H1 (cell line): ENCODE measurements at regions not wholly inside any gene's neighbourhood (a gene's known extent, or its start where the extent isn't known, plus 50 kb on each side); places are given as distances from the start of the nearest gene placed in this dataset.

ENCODE experiments used
- CTCF ChIA-PET: fragments of 300-600 bp; sonication (Branson Sonifier 250); formaldehyde crosslinking; loops from one replicate; lab custom pipeline; 2021; ENCODE audit not compliant: partially characterized antibody; lab: Charles Lee
- POLR2A ChIA-PET: fragments of 300-600 bp; sonication (Branson Sonifier 250); formaldehyde crosslinking; loops from one replicate; lab custom pipeline; 2021; ENCODE audit warnings: inconsistent platforms; ENCODE audit not compliant: partially characterized antibody; lab: Charles Lee
- DNase-seq, 2 experiments: peaks; one replicate each; pipeline versions ENCODE4 v3.0.0 to v3.0.0-alpha.2; 2010 to 2022; ENCODE audit warnings: low spot score in 2 of 2, low read depth in 1 of 2, mixed read lengths in 1 of 2
- FAIRE-seq: peaks from 2 replicates; lab custom pipeline; 2011; peaks lifted over from hg19 to GRCh38; lab: Jason Lieb, UNC
- H2AFZ ChIP-seq: 2 replicates; pipeline ENCODE4 v1.8.1; 2012; ENCODE audit warnings: low read length, inconsistent platforms
- H2AK5ac ChIP-seq: 2 replicates; pipeline ENCODE4 v1.6.1; 2013; ENCODE audit warnings: low read depth, low read length
- H2BK120ac ChIP-seq: replicated peaks from 2 replicates; pipeline ENCODE3; 2013; ENCODE audit warnings: low read depth, low read length, inconsistent platforms
- H2BK12ac ChIP-seq: 2 replicates; pipeline ENCODE4 v1.6.1; 2013; ENCODE audit warnings: low read depth, low read length
- H2BK15ac ChIP-seq: 2 replicates; pipeline ENCODE4 v1.6.1; 2013; ENCODE audit warnings: low read length
- H2BK20ac ChIP-seq: 2 replicates; pipeline ENCODE4 v1.6.1; 2013; ENCODE audit warnings: low read length
- H2BK5ac ChIP-seq: 2 replicates; pipeline ENCODE4 v1.6.1; 2013; ENCODE audit warnings: low read depth, low read length
- H3K14ac ChIP-seq: 2 replicates; pipeline ENCODE4 v1.6.1; 2013; ENCODE audit warnings: inconsistent platforms; ENCODE audit not compliant: insufficient read length
- H3K18ac ChIP-seq: 2 replicates; pipeline ENCODE4 v1.6.1; 2013; ENCODE audit warnings: low read length; ENCODE audit errors: extremely low read depth
- H3K23ac ChIP-seq: 2 replicates; pipeline ENCODE4 v1.6.1; 2013; ENCODE audit warnings: inconsistent platforms; ENCODE audit not compliant: insufficient read length
- H3K23me2 ChIP-seq: 2 replicates; pipeline ENCODE4 v1.6.1; 2013; ENCODE audit warnings: low read depth, low read length
- H3K27ac ChIP-seq: 2 replicates; pipeline ENCODE4 v1.6.1; 2011; ENCODE audit warnings: low read depth, low read length, inconsistent platforms
- H3K27me3 ChIP-seq, 4 experiments: replicated peaks in 1 of 4; 1 replicate in 1 of 4; 2 replicates in 3 of 4; pipeline versions ENCODE4 v1.6.1 to v1.8.1; 2011 to 2013; ENCODE audit warnings: low read length in 3 of 4, mild to moderate bottlenecking in 3 of 4, inconsistent platforms in 2 of 4, mixed read lengths in 2 of 4, moderate library complexity in 1 of 4; ENCODE audit not compliant: control insufficient read depth in 3 of 4, insufficient read depth in 3 of 4; ENCODE audit errors: extremely low read depth in 1 of 4
- H3K36me3 ChIP-seq, 4 experiments: 2 replicates each; pipeline versions ENCODE4 v1.6.1 to v1.8.1; 2011 to 2013; ENCODE audit warnings: mild to moderate bottlenecking in 4 of 4, low read length in 3 of 4, moderate library complexity in 2 of 4, control low read depth in 1 of 4, inconsistent platforms in 1 of 4; ENCODE audit not compliant: insufficient read depth in 4 of 4, control insufficient read depth in 2 of 4
- H3K4ac ChIP-seq: replicated peaks from 2 replicates; pipeline ENCODE3; 2013; ENCODE audit warnings: low read length, low read depth, mixed read lengths, inconsistent platforms; ENCODE audit not compliant: insufficient read length
- H3K4me1 ChIP-seq, 4 experiments: replicated peaks in 1 of 4; 1 replicate in 1 of 4; 2 replicates in 3 of 4; pipeline versions ENCODE4 v1.6.1 to v1.8.1; 2011 to 2013; ENCODE audit warnings: low read length in 3 of 4, inconsistent platforms in 2 of 4, mixed read lengths in 1 of 4; ENCODE audit not compliant: insufficient read depth in 4 of 4, control insufficient read depth in 3 of 4
- H3K4me2 ChIP-seq, 2 experiments: 2 replicates each; pipeline versions ENCODE4 v1.6.1 to v1.8.1; 2011 to 2013; ENCODE audit warnings: low read depth in 2 of 2, low read length in 2 of 2, control low read depth in 1 of 2, inconsistent platforms in 1 of 2, mild to moderate bottlenecking in 1 of 2; ENCODE audit not compliant: insufficient read depth in 1 of 2
- H3K4me3 ChIP-seq, 4 experiments: fragments of 200-600, 300-600 bp in 1 of 4; sonication (generic), shearing (Covaris generic), sonication (Bioruptor Twin) in 1 of 4; 2 replicates each; pipeline versions ENCODE4 v1.5.1 to v1.8.1; 2011 to 2016; ENCODE audit warnings: low read length in 4 of 4, low read depth in 3 of 4, control low read depth in 2 of 4, inconsistent platforms in 2 of 4, mild to moderate bottlenecking in 2 of 4, mixed read lengths in 1 of 4, moderate library complexity in 1 of 4; ENCODE audit not compliant: insufficient read depth in 2 of 4; ENCODE audit errors: extremely low read depth in 1 of 4
- H3K56ac ChIP-seq: replicated peaks from 2 replicates; pipeline ENCODE3; 2013; ENCODE audit warnings: low read depth, mild to moderate bottlenecking, mixed read lengths, low read length, inconsistent platforms; ENCODE audit not compliant: insufficient read length
- H3K79me1 ChIP-seq: 2 replicates; pipeline ENCODE4 v1.6.1; 2013; ENCODE audit warnings: low read depth, low read length, control low read depth
- H3K79me2 ChIP-seq, 2 experiments: 2 replicates each; pipeline versions ENCODE4 v1.6.1 to v1.8.1; 2012 to 2013; ENCODE audit warnings: low read length in 2 of 2, mild to moderate bottlenecking in 2 of 2, inconsistent platforms in 1 of 2; ENCODE audit not compliant: insufficient read depth in 2 of 2, control insufficient read depth in 1 of 2
- H3K9ac ChIP-seq, 4 experiments: replicated peaks in 1 of 4; 1 replicate in 1 of 4; 2 replicates in 3 of 4; pipeline versions ENCODE4 v1.6.1 to v1.8.1; 2011 to 2013; ENCODE audit warnings: low read depth in 3 of 4, low read length in 3 of 4, control low read depth in 2 of 4, mild to moderate bottlenecking in 2 of 4, moderate library complexity in 2 of 4, inconsistent platforms in 1 of 4; ENCODE audit errors: extremely low read depth in 1 of 4
- H3K9me3 ChIP-seq, 2 experiments: 2 replicates each; pipeline versions ENCODE4 v1.6.1 to v1.8.1; 2012 to 2013; ENCODE audit warnings: mild to moderate bottlenecking in 2 of 2, moderate library complexity in 2 of 2, control low read depth in 1 of 2, inconsistent platforms in 1 of 2, low read depth in 1 of 2, low read length in 1 of 2, mixed read lengths in 1 of 2; ENCODE audit not compliant: insufficient read depth in 2 of 2
- H4K20me1 ChIP-seq, 2 experiments: replicated peaks in 1 of 2; 2 replicates each; pipeline versions ENCODE3 to v1.8.1; 2011 to 2013; ENCODE audit warnings: inconsistent platforms in 2 of 2, low read length in 2 of 2, mild to moderate bottlenecking in 1 of 2; ENCODE audit not compliant: insufficient read depth in 2 of 2, control insufficient read depth in 1 of 2
- H4K5ac ChIP-seq: 2 replicates; pipeline ENCODE4 v1.6.1; 2013; ENCODE audit warnings: low read length, low read depth, mixed read lengths, inconsistent platforms; ENCODE audit not compliant: insufficient read length
- H4K8ac ChIP-seq: 2 replicates; pipeline ENCODE4 v1.8.0; 2013; ENCODE audit warnings: mild to moderate bottlenecking, moderate library complexity, low read length, inconsistent platforms; ENCODE audit not compliant: insufficient read depth; ENCODE audit errors: extremely low read depth
- H4K91ac ChIP-seq: replicated peaks from 2 replicates; pipeline ENCODE3; 2013; ENCODE audit warnings: low read length, mixed read lengths, inconsistent platforms; ENCODE audit not compliant: insufficient read length
- BRCA1 ChIP-seq: IDR thresholded peaks from 2 replicates; pipeline ENCODE4 v1.6.1; 2012; ENCODE audit warnings: low read depth, low read length, improper control_type of control experiment
- CBX5 ChIP-seq: fragments of 300-800, 300-1000 bp; sonication (generic); IDR thresholded peaks from 2 replicates; pipeline ENCODE4 v1.7.1; 2016; ENCODE audit warnings: antibody characterized with exemption, low read length, low read depth
- CREB1 ChIP-seq: IDR thresholded peaks from 2 replicates; pipeline ENCODE4 v1.6.1; 2012; ENCODE audit warnings: inconsistent platforms
- CTBP2 ChIP-seq: IDR thresholded peaks from 2 replicates; pipeline ENCODE4 v1.7.0; 2011; ENCODE audit warnings: borderline replicate concordance, mild to moderate bottlenecking, moderate library complexity, mixed read lengths, low read length; ENCODE audit not compliant: insufficient read depth, insufficient read length
- EZH2 ChIP-seq: fragments of 200-600 bp; sonication (generic); IDR thresholded peaks from 2 replicates; pipeline ENCODE4 v1.7.1; 2012; ENCODE audit warnings: low read depth, mild to moderate bottlenecking, moderate library complexity, low read length, inconsistent platforms; ENCODE audit not compliant: severe bottlenecking
- HDAC6 ChIP-seq: IDR thresholded peaks from one replicate; pipeline ENCODE4 v1.7.1; 2012; ENCODE audit warnings: low read depth, mild to moderate bottlenecking, inconsistent platforms, low read length, moderate library complexity
- NANOG ChIP-seq: IDR thresholded peaks from 2 replicates; pipeline ENCODE4 v1.6.1; 2011; ENCODE audit warnings: low read length, low read depth, mild to moderate bottlenecking, inconsistent platforms; ENCODE audit not compliant: insufficient read depth, poor library complexity, severe bottlenecking
- POLR2A ChIP-seq, 2 experiments: IDR thresholded peaks; 1 replicate in 1 of 2; 2 replicates in 1 of 2; pipeline ENCODE4 v1.6.1; 2011; ENCODE audit warnings: low read depth in 2 of 2, low read length in 2 of 2, mild to moderate bottlenecking in 2 of 2; ENCODE audit errors: control extremely low read depth in 1 of 2
- SAP30 ChIP-seq: fragments of 300-600 bp; sonication (generic); IDR thresholded peaks from 2 replicates; pipeline ENCODE4 v1.7.1; 2012; ENCODE audit warnings: low read length, moderate library complexity, mild to moderate bottlenecking, inconsistent platforms; ENCODE audit not compliant: insufficient read depth, insufficient replicate concordance
- SP2 ChIP-seq: IDR thresholded peaks from 2 replicates; pipeline ENCODE4 v1.6.1; 2012; ENCODE audit warnings: mild to moderate bottlenecking, low read length, inconsistent platforms
- TCF12 ChIP-seq: IDR thresholded peaks from 2 replicates; pipeline ENCODE4 v1.6.1; 2011; ENCODE audit warnings: low read depth, mild to moderate bottlenecking, low read length
- WGBS, 2 experiments: shearing (Covaris generic) in 1 of 2; methylation state at CpG; one replicate each; pipeline versions ENCODE4 v1.1.6 to v1.1.7; 2013 to 2015; ENCODE audit warnings: low lambda C conversion rate in 2 of 2, mixed read lengths in 2 of 2, inconsistent platforms in 1 of 2, low coverage in 1 of 2, missing lambda C conversion rate in 1 of 2; ENCODE audit not compliant: insufficient replicate concordance in 2 of 2, insufficient coverage in 1 of 2, insufficient read length in 1 of 2; ENCODE audit errors: extremely low coverage in 1 of 2, missing lambda C conversion rate in 1 of 2; 5-methylcytosine and 5-hydroxymethylcytosine counted together

DNA sequence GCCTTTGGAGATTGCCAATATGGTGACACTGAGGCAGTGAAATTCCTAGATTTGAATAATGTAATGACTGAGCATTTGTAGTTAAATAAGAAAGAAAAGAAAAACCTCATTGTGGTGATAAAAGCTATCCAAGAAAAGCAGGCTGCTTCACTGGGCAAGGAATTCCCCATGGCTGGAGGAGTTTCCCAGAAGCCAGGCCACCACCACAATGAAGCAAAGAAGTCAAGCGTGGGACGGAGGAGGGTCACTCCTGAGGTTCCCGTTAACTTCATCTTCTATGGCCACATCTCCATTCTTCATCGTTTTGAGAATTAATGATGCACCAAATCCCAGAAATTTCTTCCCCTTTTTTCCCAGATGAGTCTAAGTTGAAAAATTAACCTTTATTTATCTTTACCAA, 185.8 kb upstream of the BCL6 start:
- Histone ChIP-seq H2BK20ac (no peak overlapping the region), H2AFZ (no peak overlapping the region), H3K18ac (no peak overlapping the region), H3K79me1 (no peaks in the 10 kb centered on the region), H3K4me1 (no peaks in the 10 kb centered on the region), H3K36me3 (no peaks in the 10 kb centered on the region), H2AK5ac (no peak overlapping the region), H3K27me3 (no peaks in the 10 kb centered on the region), H3K14ac (no peak overlapping the region), H4K5ac (no peak overlapping the region), H3K4me3 (no peak overlapping the region), H3K79me2 (no peaks in the 10 kb centered on the region), H2BK12ac (no peak overlapping the region), H4K20me1 (no peaks in the 10 kb centered on the region), H3K23ac (no peak overlapping the region), H2BK5ac (no peak overlapping the region), H3K56ac (no peak overlapping the region), H3K27ac (no peak overlapping the region), H2BK120ac (no peak overlapping the region), H3K4ac (no peak overlapping the region), H3K9ac (no peak overlapping the region), H4K91ac (no peak overlapping the region), H2BK15ac (no peak overlapping the region), H3K23me2 (no peaks in the 10 kb centered on the region), H3K4me2 (no peak overlapping the region), H4K8ac (no peak overlapping the region), H3K9me3 (no peaks in the 10 kb centered on the region)
- no peak for FAIRE-seq
- TF ChIP-seq TCF12 (no peak), CBX5 (no peak), SAP30 (no peak), EZH2 (no peak), CREB1 (no peak), HDAC6 (no peak), POLR2A (IDR thresholded peaks at IDR 0.05; ENCODE audit: control extremely low read depth in 1 of 2, low read depth in 2 of 2, low read length in 2 of 2) (no peak), BRCA1 (no peak), CTBP2 (no peak), SP2 (no peak), NANOG (no peak)
- POLR2A ChIA-PET = interaction anchor here (1.4 kb wide), 1 partner anchor 184 kb away, joined by 3 read pairs; no protein-coding TSS in a partner anchor
- CTCF ChIA-PET = interaction anchor here (1.0 kb wide), 1 partner anchor 14 kb away, joined by 3 read pairs; no protein-coding TSS in a partner anchor
- 95% methylated on average over 4 of the region's 4 CpGs; no CpG with 5 or more reads in 1 of the 2 experiments for WGBS, 2 experiments
- DNase-seq = no peak
